IMR-90 (cell line): ENCODE measurements at regions not wholly inside any gene's neighbourhood (a gene's known extent, or its start where the extent isn't known, plus 50 kb on each side); places are given as distances from the start of the nearest gene placed in this dataset.

Source experiments
- ATAC-seq: fragments of 200-7000 bp; cut with Tn5 transposase; 2 replicates; pipeline ENCODE4 v1.9.1; 2020; ENCODE audit warnings: low read depth, mild to moderate bottlenecking, moderate library complexity
- BruUV-seq: library from RNA; stranded (reverse); fragments of 400-500 nt; replicated peaks from 2 replicates; lab custom pipeline; 2021; lab: Mats Ljungman, UMichigan
- CTCF ChIA-PET: fragments of 300-600 bp; formaldehyde crosslinking; extraction: SDS; loops from one replicate; lab custom pipeline; 2021; ENCODE audit warnings: antibody characterized with exemption; lab: Yijun Ruan, JAX
- POLR2A ChIA-PET: fragments of 300-600 bp; sonication (Branson Sonifier 250); formaldehyde crosslinking; loops from one replicate; lab custom pipeline; 2022; ENCODE audit warnings: antibody characterized with exemption; ENCODE audit not compliant: unreplicated experiment; lab: Charles Lee
- DNase-seq: peaks from one replicate; pipeline ENCODE4 v3.0.0; 2013
- H2AFZ ChIP-seq: replicated peaks from 2 replicates; pipeline ENCODE3; 2013; ENCODE audit warnings: low read length, mild to moderate bottlenecking; ENCODE audit not compliant: poor library complexity
- H2AK5ac ChIP-seq: 2 replicates; pipeline ENCODE4 v1.6.1; 2013; ENCODE audit warnings: low read depth, low read length, inconsistent platforms
- H2AK9ac ChIP-seq: replicated peaks from 2 replicates; pipeline ENCODE3; 2013; ENCODE audit warnings: mild to moderate bottlenecking, low read depth, low read length, moderate library complexity; ENCODE audit not compliant: poor library complexity
- H2BK120ac ChIP-seq: 2 replicates; pipeline ENCODE4 v1.6.1; 2013; ENCODE audit warnings: low read depth, low read length, inconsistent platforms
- H2BK15ac ChIP-seq: 3 replicates; pipeline ENCODE4 v1.6.1; 2013; ENCODE audit warnings: low read depth, low read length, inconsistent platforms
- H2BK20ac ChIP-seq: 2 replicates; pipeline ENCODE4 v1.6.1; 2013; ENCODE audit warnings: low read depth, mild to moderate bottlenecking, inconsistent platforms, low read length, moderate library complexity
- H2BK5ac ChIP-seq: 2 replicates; pipeline ENCODE4 v1.6.1; 2013; ENCODE audit warnings: mild to moderate bottlenecking, low read depth, low read length, inconsistent platforms; ENCODE audit not compliant: poor library complexity, severe bottlenecking
- H3K14ac ChIP-seq: replicated peaks from 2 replicates; pipeline ENCODE4 v1.6.1; 2013; ENCODE audit warnings: low read depth, low read length, inconsistent platforms
- H3K18ac ChIP-seq: 2 replicates; pipeline ENCODE4 v1.6.1; 2013; ENCODE audit warnings: low read depth, low read length, control low read depth
- H3K23ac ChIP-seq: 2 replicates; pipeline ENCODE4 v1.6.1; 2013; ENCODE audit warnings: low read depth, low read length, inconsistent platforms
- H3K27ac ChIP-seq: 2 replicates; pipeline ENCODE4 v1.5.1; 2013; ENCODE audit warnings: mild to moderate bottlenecking, control low read depth, low read length; ENCODE audit not compliant: insufficient read depth
- H3K27me3 ChIP-seq: 2 replicates; pipeline ENCODE4 v1.6.1; 2013; ENCODE audit warnings: low read length; ENCODE audit not compliant: control insufficient read depth, insufficient read depth
- H3K36me3 ChIP-seq: 2 replicates; pipeline ENCODE4 v1.6.1; 2013; ENCODE audit warnings: low read length, mixed read lengths; ENCODE audit not compliant: control insufficient read depth, insufficient read depth
- H3K4ac ChIP-seq: 2 replicates; pipeline ENCODE4 v1.6.1; 2013; ENCODE audit warnings: low read depth, low read length, inconsistent platforms
- H3K4me1 ChIP-seq: 2 replicates; pipeline ENCODE4 v1.6.1; 2013; ENCODE audit warnings: low read length, mixed read lengths; ENCODE audit not compliant: control insufficient read depth, insufficient read depth
- H3K4me2 ChIP-seq: 2 replicates; pipeline ENCODE4 v1.6.1; 2013; ENCODE audit warnings: low read depth, mild to moderate bottlenecking, control low read depth, low read length, moderate library complexity
- H3K4me3 ChIP-seq: 2 replicates; pipeline ENCODE4 v1.5.1; 2013; ENCODE audit warnings: low read depth, mild to moderate bottlenecking, control low read depth, low read length, moderate library complexity; ENCODE audit not compliant: insufficient read depth
- H3K56ac ChIP-seq: 2 replicates; pipeline ENCODE4 v1.6.1; 2013; ENCODE audit warnings: low read length, inconsistent platforms; ENCODE audit not compliant: insufficient read depth; ENCODE audit errors: extremely low read depth
- H3K79me1 ChIP-seq, 2 experiments: 2 replicates each; pipeline ENCODE4 v1.6.1; 2013; ENCODE audit warnings: low read length in 2 of 2, inconsistent platforms in 1 of 2, low read depth in 1 of 2
- H3K9ac ChIP-seq: 2 replicates; pipeline ENCODE4 v1.6.1; 2013; ENCODE audit warnings: low read depth, low read length, control low read depth
- H3K9me1 ChIP-seq: 2 replicates; pipeline ENCODE4 v1.6.1; 2013; ENCODE audit warnings: low read length, inconsistent platforms; ENCODE audit not compliant: insufficient read depth
- H3K9me3 ChIP-seq: 2 replicates; pipeline ENCODE4 v1.6.1; 2013; ENCODE audit warnings: low read length; ENCODE audit not compliant: control insufficient read depth, insufficient read depth
- H4K20me1 ChIP-seq: 2 replicates; pipeline ENCODE4 v1.6.1; 2013; ENCODE audit warnings: low read length, inconsistent platforms; ENCODE audit not compliant: insufficient read depth
- H4K5ac ChIP-seq: 2 replicates; pipeline ENCODE4 v1.6.1; 2013; ENCODE audit warnings: mild to moderate bottlenecking, low read depth, low read length, control low read depth
- H4K8ac ChIP-seq, 2 experiments: 2 replicates each; pipeline ENCODE4 v1.6.1; 2013; ENCODE audit warnings: low read depth in 2 of 2, low read length in 2 of 2, control low read depth in 1 of 2, inconsistent platforms in 1 of 2
- H4K91ac ChIP-seq: 2 replicates; pipeline ENCODE4 v1.6.1; 2013; ENCODE audit warnings: low read depth, low read length, inconsistent platforms; ENCODE audit not compliant: insufficient read depth
- BHLHE40 ChIP-seq: fragments of 150-350 bp; IDR thresholded peaks from 2 replicates; pipeline ENCODE4 v1.6.1; 2016; ENCODE audit warnings: mild to moderate bottlenecking, low read depth, low read length
- CEBPB ChIP-seq: IDR thresholded peaks from 2 replicates; pipeline ENCODE4 v1.6.1; 2012; ENCODE audit warnings: low read depth, low read length, improper control_type of control experiment
- CHD1 ChIP-seq: IDR thresholded peaks from 2 replicates; pipeline ENCODE4 v1.6.1; 2012; ENCODE audit warnings: low read depth, low read length, improper control_type of control experiment
- CTCF ChIP-seq: conservative IDR thresholded peaks from 2 replicates; pipeline ENCODE4 v1.5.1; 2012; ENCODE audit warnings: mild to moderate bottlenecking, low read depth, low read length, improper control_type of control experiment
- FOS ChIP-seq: fragments of 150-350 bp; IDR thresholded peaks from 2 replicates; pipeline ENCODE4 v1.6.1; 2016; ENCODE audit warnings: low read depth, low read length
- MAZ ChIP-seq: IDR thresholded peaks from 2 replicates; pipeline ENCODE4 v1.6.1; 2012; ENCODE audit warnings: low read depth, mild to moderate bottlenecking, low read length, improper control_type of control experiment, moderate library complexity, borderline replicate concordance
- MXI1 ChIP-seq: IDR thresholded peaks from 2 replicates; pipeline ENCODE4 v1.6.1; 2012; ENCODE audit warnings: low read depth, mild to moderate bottlenecking, low read length, moderate library complexity, borderline replicate concordance
- NFE2L2 ChIP-seq: fragments of 150-350 bp; IDR thresholded peaks from 2 replicates; pipeline ENCODE4 v1.6.1; 2016; ENCODE audit warnings: low read depth, mild to moderate bottlenecking, low read length
- POLR2A ChIP-seq: IDR thresholded peaks from 2 replicates; pipeline ENCODE4 v1.6.1; 2012; ENCODE audit warnings: mild to moderate bottlenecking, low read depth, low read length
- RAD21 ChIP-seq: IDR thresholded peaks from 2 replicates; pipeline ENCODE4 v1.6.1; 2012; ENCODE audit warnings: low read length, improper control_type of control experiment
- RCOR1 ChIP-seq: IDR thresholded peaks from 2 replicates; pipeline ENCODE4 v1.6.1; 2012; ENCODE audit warnings: mild to moderate bottlenecking, low read length, improper control_type of control experiment; ENCODE audit not compliant: insufficient replicate concordance
- WGBS, 2 experiments: methylation state at CpG; one replicate each; pipeline versions ENCODE4 v1.1.5 to v1.1.7; 2013; ENCODE audit warnings: missing lambda C conversion rate in 2 of 2; ENCODE audit not compliant: insufficient read length in 1 of 2; ENCODE audit errors: extremely low coverage in 2 of 2; 5-methylcytosine and 5-hydroxymethylcytosine counted together
- dilution Hi-C: fragments of 300-500 bp; cut with HindIII; formaldehyde crosslinking; loops from one replicate; pipeline ENCODE4 v1.14.3; 2018; ENCODE audit warnings: low sequenced_read_pairs; ENCODE audit not compliant: unreplicated experiment
- in situ Hi-C: fragments of 300-500 bp; cut with MboI; formaldehyde crosslinking; loops from 3 replicates; pipeline ENCODE4 v1.14.3; 2019; ENCODE audit warnings: low sequenced_read_pairs, inconsistent platforms, mixed read lengths
- intact Hi-C: fragments of 100-400 bp; cut with micrococcal nuclease; formaldehyde crosslinking; loops from 2 replicates; pipeline ENCODE4 v1.10.0; 2022
- TF ChIP-seq, protein P1 (sequence below): fragments of 150-350 bp; IDR thresholded peaks from 2 replicates; pipeline ENCODE4 v1.6.1; 2016; ENCODE audit warnings: low read depth, mild to moderate bottlenecking, low read length, moderate library complexity, borderline replicate concordance

GRCh38 chr4:30536231-30536630 is 183.9 kb upstream of the PCDH7 start:
- H2AFZ ChIP-seq: no peak overlapping the region
- H4K5ac ChIP-seq: no peak overlapping the region
- H3K27me3 ChIP-seq: no peaks in the 10 kb centered on the region; the same call in 1 of the 2 replicates
- H3K27ac ChIP-seq: no peak overlapping the region
- no peak overlapping the region for H2BK15ac ChIP-seq
- H3K4me1 ChIP-seq: no peaks in the 10 kb centered on the region; the same call in 1 of the 2 replicates
- no peak overlapping the region for H2AK5ac ChIP-seq
- no peak overlapping the region for H2AK9ac ChIP-seq
- H3K36me3 ChIP-seq: no peaks in the 10 kb centered on the region
- H2BK20ac ChIP-seq: no peak overlapping the region
- ChIA-PET CTCF (no interaction called here), POLR2A (no interaction called here)
- 0 out of 2 replicates have a peak, but pooled peaks cover 2% of the 10 kb centered on the region for H3K9me3 ChIP-seq
- H2BK120ac ChIP-seq: no peak overlapping the region
- no peak overlapping the region; the same call in 1 of the 2 replicates for H3K56ac ChIP-seq
- no peak overlapping the region for H3K9ac ChIP-seq
- no peak overlapping the region for H3K4me3 ChIP-seq
- no peaks in the 10 kb centered on the region for H3K9me1 ChIP-seq
- dilution Hi-C loops: no loop called here
- no peak overlapping the region for H2BK5ac ChIP-seq
- TF ChIP-seq CEBPB (no peak), POLR2A (no peak), RCOR1 (no peak), RAD21 (no peak), CTCF (no peak), FOS (no peak), CHD1 (no peak), NFE2L2 (no peak), MAZ (no peak), BHLHE40 (no peak), MXI1 (no peak)
- TF ChIP-seq, protein P1, sequence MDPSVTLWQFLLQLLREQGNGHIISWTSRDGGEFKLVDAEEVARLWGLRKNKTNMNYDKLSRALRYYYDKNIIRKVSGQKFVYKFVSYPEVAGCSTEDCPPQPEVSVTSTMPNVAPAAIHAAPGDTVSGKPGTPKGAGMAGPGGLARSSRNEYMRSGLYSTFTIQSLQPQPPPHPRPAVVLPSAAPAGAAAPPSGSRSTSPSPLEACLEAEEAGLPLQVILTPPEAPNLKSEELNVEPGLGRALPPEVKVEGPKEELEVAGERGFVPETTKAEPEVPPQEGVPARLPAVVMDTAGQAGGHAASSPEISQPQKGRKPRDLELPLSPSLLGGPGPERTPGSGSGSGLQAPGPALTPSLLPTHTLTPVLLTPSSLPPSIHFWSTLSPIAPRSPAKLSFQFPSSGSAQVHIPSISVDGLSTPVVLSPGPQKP: no peak
- DNase-seq (peak; percentile 0), ATAC-seq (no peak)
- intact Hi-C loops: no loop called here
- WGBS, 2 experiments: no CpG with 5 or more reads among the region's 2 CpGs
- no peak overlapping the region for H3K14ac ChIP-seq
- H4K20me1 ChIP-seq: no peaks in the 10 kb centered on the region
- H3K23ac ChIP-seq: no peak overlapping the region
- no TSS peak for BruUV-seq
- in situ Hi-C loops: no loop called here
- H3K79me1 ChIP-seq: no peaks in the 10 kb centered on the region
- no peak overlapping the region for H3K4me2 ChIP-seq
- no peak overlapping the region for H4K91ac ChIP-seq
- no peak overlapping the region for H3K18ac ChIP-seq
- no peak overlapping the region for H3K4ac ChIP-seq
- H4K8ac ChIP-seq: no peak overlapping the region
